IPS-11a (cell line): ENCODE measurements at regions not wholly inside any gene's neighbourhood (a gene's known extent, or its start where the extent isn't known, plus 50 kb on each side); places are given as distances from the start of the nearest gene placed in this dataset.
"Not testable (repeated sequence)": the region's sequence is repeated elsewhere in the genome, so short reads cannot be mapped to it uniquely, and the experiment has no call there.

Experiments used
- H3K4me3 ChIP-seq: one replicate; pipeline ENCODE4 v1.5.1; 2013; ENCODE audit warnings: low read depth, low read length, control low read depth

DNA sequence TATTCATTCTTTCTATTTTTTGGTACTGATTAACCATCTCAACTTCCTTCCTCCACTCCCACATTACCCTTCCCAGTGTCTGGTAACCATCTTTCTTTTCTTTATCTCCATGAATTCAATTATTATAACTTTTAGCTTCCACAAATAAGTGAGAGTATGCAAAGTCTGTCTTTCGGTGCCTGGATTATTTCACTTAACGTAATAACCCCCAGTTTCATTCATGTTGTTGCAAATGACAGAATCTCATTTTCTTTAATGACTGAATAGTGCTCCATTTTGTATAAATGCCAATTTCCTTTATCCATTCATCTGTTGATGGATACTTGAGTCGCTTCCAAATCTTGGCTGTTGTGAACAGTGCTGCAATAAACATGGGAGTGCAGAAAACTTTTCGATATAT, 940.4 kb downstream of the GLUD2 start:
- H3K4me3 ChIP-seq: no peak overlapping the region

DNA sequence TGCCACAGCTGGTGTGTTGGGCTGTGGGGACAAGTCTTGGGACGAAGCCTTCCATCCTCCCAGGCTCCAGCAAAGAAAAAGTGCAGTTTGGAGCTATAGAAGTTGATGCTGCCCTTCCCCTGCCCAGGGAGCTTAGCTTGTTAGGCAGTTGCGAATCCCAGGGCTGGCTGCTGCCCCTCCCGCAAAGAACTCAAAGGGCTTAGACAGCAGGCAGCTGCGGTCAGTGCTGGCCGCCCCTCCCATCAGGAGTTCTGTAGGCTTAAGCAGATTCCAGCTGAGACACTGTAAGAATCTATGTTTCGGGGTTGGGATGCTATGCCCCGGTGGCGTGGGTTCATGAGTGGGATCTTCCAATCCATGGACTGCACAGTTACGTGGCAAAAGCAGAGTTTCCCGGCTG, 956.7 kb downstream of the GLUD2 start:
- H3K4me3 ChIP-seq: no peak overlapping the region

DNA sequence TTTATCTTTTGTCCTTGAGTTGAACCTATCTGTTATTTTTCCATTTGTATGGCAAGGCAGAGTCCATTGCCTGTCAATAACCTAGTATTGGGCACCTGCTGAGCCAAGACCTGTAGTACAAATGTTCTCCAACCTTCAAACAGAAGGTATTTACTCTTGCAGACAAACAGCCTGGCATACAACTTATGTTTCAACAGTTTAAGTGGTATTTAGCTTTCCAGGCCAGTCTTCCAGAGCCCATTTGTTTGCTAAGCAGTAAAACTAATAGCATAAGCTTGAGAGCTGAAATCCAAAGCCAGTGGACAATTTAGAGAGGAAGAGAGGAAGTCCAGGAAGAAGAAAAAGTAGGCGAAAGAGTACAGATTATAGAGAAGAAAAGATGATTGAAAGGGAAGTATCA, 979.3 kb downstream of the GLUD2 start:
- H3K4me3 ChIP-seq: no peak overlapping the region

DNA sequence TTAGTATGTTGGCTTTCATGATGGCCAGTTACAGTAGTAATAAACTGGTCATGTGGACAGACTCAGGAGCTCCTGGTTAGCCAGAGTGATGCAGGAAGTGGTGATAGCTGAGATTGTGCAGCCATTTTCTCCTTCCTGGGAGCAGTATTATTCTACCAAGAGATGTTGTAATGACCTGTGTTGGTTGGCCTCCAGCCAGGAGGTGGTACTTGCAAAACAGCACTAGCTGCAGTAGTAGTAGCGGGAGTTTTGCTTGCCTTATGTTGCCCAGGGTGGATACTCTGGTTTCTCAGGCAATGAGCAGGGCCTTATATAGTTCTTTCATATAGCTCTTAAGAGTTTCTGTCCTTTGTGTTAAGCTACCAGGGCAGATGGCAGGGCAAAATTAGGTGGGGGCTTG, 998.8 kb downstream of the GLUD2 start:
- H3K4me3 ChIP-seq: no peak overlapping the region

DNA sequence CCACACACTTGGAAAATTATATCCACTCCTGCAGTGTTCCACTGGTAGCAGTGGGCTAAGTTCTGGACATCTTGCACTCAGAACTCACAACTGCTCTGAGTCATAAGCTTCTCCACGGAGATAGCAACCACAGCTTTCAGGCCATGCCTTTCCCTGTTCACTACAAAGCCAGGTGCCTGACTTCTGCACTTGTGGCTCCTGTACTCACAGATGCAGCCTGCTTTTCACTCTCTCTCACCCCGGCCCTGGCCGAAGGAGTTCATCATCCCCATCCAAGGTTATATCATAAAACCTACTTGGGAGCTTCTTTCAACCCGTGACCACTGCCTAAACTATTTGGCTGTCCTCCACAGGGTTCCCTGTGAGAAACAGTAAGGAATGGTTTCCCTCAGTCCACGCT, 999.4 kb downstream of the GLUD2 start:
- H3K4me3 ChIP-seq: no peak overlapping the region

DNA sequence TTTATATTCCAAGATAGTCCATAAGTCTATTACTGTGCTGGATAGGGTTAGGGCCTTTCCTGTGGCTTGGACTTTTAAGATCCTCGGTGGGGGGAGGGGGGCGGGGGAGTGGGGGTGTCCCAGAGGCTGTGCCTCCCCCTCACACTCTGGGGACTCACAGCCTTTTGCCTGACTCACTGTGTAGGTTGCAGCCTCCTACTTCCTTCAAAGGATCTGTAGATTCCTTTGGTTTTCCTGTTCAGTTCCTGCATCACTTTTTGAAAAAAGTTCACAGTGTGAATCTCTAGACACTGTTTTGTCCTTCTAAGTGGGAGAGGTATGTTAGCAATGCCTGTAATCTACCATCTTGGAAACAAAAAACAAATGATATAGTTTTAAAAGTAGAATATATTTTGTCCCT, 999.9 kb downstream of the GLUD2 start:
- H3K4me3 ChIP-seq: no peak overlapping the region

DNA sequence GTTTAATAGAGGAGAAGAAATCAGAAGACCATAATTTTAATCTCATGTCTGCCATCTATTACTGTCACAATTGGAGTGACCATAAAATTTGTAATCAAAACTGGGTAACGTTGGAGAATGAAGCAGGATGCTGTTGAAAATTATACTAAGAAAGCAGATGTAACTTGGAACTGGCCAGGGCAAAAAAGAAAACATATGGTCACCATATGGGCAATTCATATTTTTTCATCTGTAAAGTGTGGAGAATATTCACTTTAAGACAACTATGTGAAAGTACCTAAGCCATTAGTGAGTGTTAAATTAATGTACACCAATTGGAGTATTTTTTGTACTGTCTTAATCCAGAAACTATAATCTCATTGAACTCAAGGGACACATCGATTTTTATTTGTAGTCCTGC, 1008.0 kb downstream of the GLUD2 start:
- no peak overlapping the region for H3K4me3 ChIP-seq

DNA sequence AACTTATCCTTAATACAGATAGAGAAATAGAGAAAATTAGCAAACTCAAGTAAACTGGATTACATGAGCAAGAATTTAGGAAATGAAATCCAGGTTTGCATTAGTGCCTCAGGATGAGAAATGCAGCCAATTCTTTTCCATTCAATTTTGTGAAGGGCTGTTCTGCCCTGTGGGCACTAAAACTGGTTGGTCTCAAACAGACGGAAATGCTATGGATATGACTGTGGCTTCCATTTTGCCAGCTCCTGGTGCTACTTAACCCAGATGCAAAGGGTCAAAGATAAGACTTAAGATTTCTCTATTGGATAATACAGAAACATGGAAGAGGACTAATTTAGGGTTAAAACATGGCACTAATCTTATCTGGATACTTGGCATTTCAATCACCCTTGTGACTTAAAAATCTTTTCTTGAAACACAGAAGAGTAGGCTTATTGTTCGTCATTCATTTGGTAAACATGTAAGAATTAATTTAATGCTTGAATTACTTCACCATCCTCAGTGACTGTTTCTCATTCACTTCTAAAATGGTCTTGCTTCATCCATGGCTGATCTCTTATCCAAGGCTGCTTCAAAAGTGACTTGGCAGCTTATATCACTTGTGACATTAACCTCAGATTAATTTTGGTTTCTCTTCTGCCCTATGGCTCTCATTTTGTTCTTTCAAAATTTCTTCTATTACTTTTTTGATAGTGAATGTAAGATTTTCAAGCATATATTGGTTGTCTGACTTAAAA, 1008.7 kb downstream of the GLUD2 start:
- no peak overlapping the region for H3K4me3 ChIP-seq

DNA sequence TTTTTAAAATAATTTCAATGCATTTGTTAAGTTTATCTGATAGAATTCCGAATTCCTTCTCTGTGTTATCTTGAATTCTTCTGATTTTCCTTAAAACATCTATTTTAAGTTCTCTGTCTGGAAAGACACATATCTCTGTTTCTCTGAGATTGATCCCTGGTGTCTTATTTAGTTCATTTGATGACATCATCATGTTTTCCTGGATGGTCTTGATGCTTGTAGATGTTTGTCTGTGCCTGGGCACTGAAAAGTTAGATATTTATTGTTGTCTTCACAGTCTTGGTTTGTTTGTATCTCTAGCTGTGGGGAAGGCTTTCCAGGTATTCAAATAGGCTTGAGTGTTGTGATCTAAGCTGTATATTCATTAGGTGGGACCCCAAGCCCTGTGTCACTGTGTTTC, 1028.8 kb downstream of the GLUD2 start:
- no peak overlapping the region for H3K4me3 ChIP-seq

DNA sequence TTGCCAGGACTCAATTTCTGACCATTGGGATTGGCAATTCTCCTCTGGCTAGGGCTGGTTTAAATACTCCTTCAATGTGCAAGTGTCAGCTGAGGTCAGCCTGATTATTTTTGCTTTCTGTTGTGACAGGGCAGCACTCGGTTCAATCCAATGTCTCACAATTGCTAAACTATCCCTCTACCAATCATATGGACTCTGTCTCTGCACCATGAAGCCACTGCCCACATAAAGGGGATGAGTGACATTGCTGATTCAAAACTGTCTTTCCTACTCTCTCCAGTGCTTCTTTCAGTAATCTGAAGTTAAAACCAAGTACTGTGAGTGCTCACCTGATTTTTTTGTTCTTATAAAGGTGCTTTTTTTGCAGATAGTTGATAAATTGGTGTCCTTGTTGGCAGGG, 1030.7 kb downstream of the GLUD2 start:
- H3K4me3 ChIP-seq: no peak overlapping the region

DNA sequence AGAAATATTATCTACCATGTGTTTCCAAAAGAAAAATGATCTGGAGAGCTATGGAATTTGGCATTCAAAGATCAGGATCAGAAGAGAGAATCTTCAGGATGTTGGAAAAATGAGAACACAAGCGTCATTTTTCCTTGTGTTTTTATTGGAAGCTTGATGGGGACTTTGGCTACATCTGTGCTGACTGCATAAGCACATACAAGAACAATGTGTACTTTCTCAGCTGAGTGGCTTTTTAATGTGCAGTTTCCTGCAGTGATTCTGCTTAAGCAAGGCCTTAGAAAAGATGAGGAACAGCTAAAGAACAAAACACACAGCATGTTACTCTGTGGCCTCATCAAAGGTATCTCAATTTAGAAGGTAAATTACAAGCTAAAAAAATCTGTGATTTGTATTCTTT, 1039.9 kb downstream of the GLUD2 start:
- no peak overlapping the region for H3K4me3 ChIP-seq

DNA sequence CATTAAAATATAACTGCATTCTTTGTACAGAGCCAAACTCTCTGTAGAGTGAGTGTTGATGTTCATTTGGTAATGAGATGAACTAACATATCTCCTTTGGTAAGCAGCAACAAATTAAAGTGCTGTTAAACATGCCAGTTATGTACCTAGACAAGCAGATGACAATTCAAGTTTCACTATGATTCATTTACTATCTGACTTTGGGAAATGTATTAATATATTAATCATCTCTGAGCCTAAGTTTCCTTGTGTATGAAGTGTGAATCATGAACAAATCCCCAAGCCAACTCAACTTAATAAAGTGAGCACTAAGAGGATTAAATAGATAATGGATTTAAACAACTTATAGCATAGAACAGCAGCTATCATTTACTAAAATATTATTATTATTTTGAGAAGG, 1044.2 kb downstream of the GLUD2 start:
- no peak overlapping the region for H3K4me3 ChIP-seq

DNA sequence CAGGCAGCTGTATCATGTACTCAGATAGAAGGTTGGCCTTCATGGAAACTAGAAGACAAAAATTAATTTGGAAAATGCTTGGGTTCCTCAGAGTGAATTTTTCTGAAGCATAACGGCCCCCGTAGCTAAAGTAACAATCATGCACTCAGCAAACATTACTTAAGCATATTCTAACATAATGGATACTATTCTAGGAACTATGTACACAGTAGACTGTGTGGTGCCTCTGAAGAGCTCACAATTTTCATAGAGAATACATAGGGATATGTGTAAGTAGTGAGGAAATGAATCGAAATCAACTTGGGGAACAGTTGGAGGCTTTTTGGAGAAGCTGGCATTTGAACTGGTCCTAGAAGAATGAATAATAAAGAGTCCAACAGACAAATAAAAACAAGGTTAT, 1045.0 kb downstream of the GLUD2 start:
- H3K4me3 ChIP-seq: no peak overlapping the region

DNA sequence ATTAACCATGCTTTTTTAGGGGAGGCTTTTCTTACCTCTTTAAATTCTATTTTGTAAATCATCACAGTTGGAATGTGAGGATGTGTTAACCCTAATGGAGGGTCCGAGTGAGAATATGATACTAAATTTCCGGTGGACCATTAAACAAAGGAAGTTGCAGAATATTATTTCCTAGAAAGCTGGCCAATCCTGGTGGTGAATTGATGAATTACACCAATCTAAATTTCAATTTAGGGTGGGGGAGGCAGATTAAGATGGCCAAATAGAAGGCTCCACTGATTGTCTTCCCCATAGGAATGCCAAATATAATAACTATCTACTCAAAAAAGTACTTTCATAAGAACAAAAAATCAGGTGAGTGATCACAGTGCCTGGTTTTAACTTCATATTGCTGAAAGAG, 1045.6 kb downstream of the GLUD2 start:
- no peak overlapping the region for H3K4me3 ChIP-seq

DNA sequence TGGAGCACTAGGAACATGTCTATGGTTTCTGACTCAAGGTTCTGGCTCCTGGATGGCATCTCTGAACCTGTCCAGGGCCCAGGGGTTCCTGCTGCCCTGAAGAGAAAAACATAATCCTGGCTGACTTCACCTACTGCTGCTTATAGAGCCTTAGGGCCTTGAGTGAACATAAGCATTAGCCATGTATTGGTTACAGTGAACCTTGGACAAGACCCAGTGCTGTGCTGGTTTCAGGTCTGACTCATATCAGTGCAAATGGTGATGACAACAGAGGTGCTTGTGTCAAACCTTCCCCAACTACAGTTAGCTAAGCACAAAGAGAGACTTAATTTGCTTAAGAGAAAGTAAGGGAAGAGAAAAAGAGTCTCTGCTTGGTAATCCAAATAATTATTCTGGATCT, 1047.2 kb downstream of the GLUD2 start:
- H3K4me3 ChIP-seq: no peak overlapping the region

DNA sequence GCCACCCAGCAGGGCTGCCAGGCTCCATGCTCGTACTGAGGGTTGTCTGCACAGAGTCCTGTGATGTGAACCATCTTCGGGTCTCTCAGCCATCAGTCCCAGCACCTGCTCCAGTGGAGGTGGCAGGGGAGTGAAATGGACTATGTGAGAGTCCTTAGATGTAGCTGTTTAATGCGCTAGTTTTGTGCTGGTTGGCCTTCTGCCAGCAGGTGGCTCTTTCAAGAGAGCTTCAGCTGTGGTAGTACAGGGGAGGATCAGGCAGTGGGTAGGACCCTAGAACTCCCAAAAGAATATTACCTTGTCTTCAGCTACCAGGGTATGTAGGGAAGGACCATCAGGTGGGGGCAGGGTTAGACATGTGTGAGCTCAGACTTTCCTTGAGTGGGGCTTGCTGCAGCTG, 1066.0 kb downstream of the GLUD2 start:
- H3K4me3 ChIP-seq: no peak overlapping the region

DNA sequence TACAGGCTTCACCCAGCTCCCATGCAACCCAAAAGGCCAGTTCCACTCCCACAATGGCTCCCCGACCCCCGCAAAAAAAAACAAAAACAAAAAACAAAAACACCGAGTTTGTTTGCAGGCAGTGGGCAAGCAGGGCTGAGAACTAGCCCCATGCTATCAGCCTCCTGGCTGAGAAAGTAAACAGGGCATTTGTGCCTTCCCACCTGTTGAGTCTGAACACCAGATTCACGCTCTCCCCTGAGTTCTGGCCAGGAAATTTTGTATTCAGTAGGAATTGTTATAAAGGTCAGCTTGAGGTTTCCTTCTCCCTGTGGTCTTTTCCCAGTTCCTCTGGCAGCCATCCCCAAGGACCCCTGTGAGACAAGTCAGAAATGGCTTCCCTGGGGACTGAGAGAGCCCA, 1066.5 kb downstream of the GLUD2 start:
- no peak overlapping the region for H3K4me3 ChIP-seq

DNA sequence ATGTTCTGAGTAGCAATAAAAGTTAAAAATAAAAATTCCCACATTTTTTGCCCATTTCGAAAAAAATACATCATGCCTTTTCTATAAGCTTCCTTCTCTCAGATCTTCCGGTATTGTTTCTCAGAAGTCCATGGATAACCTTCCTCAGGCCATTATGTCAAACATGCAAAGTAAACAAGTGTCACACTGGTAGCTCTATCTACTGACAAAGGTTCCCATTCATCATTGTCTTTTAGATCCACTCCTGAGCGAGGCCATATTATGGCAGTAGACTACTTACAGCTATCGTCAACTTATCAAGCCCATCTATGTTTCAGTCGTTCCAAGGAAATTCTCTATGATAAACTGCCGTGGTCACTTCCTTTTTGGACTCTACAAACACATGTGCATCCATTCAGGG, 1068.2 kb downstream of the GLUD2 start:
- H3K4me3 ChIP-seq: no peak overlapping the region

DNA sequence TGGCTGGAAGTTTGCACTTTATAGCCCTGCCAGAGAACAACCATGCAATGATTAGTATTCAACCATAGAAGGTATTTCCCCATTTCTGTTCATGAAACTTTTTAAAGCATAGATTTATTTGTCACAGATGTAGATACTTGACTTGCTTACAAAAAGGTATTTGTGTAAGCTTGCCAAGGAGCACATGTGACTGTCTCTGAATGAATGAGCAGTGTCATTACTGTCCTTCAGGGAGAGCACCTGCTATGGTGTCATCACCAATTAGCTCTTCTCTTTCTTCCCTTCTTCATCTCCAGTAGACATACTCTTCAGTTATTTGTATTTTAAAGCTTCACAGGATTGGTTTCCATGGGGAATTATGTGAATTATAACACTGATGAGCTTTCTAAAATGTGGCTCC, 1064.7 kb upstream of the GRIA3 start:
- no peak overlapping the region for H3K4me3 ChIP-seq

DNA sequence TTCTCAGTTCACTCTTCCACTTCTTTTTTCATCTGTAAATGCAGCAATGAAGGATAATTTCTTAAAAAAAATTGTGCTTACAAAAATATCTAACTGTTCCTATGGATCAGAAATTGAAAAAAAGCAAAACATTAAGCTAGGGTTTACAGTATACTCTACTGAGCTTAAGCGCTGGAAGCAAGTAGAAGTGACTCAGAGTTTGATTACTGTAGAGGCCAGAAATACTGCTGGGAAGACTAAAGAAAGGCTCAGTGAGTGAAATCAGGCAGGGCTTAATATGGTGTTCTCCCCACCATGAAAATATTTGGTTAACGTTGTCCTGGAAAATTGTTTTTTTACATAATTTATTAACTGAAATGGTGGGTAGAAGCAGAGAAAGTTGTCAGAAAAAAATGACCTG, 1061.8 kb upstream of the GRIA3 start:
- H3K4me3 ChIP-seq: no peak overlapping the region

DNA sequence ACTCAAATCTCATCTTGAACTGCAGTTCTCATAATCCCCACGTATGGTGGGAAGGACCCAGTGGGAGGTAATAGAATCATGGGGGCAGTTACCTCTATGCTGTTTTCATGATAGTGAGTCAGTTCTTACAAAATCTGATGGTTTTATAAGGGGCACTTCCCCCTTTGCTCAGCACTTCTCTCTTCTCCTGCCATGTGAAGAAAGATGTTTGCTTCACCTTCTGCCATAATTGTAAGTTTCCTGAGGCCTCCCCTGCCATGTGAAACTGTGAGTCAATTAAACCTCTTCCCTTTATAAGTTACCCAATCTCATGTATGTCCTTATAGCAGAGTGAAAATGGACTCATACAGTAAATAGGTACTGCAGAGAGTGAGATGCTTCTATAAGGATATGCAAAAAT, 1050.6 kb upstream of the GRIA3 start:
- H3K4me3 ChIP-seq: no peak overlapping the region

DNA sequence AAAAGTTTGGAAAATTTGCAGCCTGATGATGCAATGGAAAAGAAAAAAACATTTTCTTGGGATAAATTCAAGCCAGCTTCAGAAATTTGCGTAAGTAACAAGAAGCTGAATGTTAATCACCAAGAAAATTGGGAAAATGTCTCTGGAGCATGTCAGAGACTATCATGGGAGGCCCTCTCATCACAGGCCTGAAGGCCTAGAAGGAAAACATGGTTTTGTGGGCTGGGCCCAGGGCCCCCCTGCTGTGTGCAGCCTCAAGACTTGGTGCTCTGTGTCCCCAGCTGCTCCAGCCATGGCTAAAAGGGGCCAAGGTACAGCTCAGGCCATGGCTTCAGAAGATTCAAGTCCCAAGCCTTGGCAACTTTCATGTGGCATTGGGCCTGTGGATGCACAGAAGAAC, 1049.8 kb upstream of the GRIA3 start:
- no peak overlapping the region for H3K4me3 ChIP-seq

DNA sequence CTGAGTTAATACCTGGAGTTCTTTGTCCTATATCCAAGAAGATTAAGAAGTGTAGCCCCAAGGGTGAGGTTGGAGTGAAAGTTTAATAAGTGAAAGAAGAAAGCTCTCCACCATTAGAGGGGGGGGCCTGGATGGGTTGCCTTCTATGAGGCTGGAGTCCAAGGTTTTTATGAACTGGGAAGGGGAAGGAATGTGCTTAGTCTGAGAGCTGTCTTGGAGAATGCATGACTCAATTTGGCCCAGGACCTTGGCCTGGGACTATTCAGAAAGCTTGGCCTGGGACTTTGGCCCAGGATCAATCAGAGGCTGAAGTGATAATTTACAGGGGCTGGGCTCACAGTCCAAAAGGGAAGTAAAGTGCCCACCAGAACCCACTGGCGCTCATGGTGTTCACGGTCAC, 1049.0 kb upstream of the GRIA3 start:
- H3K4me3 ChIP-seq: no peak overlapping the region

DNA sequence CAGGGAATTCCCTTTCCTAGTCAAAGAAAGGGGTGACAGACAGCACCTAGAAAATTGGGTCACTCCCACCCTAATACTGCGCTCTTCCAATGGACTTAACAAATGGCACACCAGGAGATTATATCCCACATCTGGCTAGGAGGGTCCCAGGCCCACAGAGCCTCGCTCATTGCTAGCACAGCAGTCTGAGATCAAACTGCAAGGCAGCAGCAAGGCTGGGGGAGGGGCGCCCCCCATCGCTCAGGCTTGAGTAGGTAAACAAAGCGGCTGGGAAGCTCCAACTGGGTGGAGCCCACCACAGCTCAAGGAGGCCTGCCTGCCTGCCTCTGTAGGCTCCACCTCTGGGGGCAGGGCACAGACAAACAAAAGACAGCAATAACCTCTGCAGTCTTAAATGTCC, 1043.9 kb upstream of the GRIA3 start:
- not testable (repeated sequence) for H3K4me3 ChIP-seq
